GM19025 (cell line): ENCODE measurements at regions not wholly inside any gene's neighbourhood (a gene's known extent, or its start where the extent isn't known, plus 50 kb on each side); places are given as distances from the start of the nearest gene placed in this dataset.

ENCODE experiments used
- ATAC-seq: cut with Tn5 transposase; IDR thresholded peaks from one replicate; pipeline ENCODE4 v1.9.1; 2021; ENCODE audit warnings: mild to moderate bottlenecking, low read depth, moderate library complexity; ENCODE audit not compliant: unreplicated experiment

DNA sequence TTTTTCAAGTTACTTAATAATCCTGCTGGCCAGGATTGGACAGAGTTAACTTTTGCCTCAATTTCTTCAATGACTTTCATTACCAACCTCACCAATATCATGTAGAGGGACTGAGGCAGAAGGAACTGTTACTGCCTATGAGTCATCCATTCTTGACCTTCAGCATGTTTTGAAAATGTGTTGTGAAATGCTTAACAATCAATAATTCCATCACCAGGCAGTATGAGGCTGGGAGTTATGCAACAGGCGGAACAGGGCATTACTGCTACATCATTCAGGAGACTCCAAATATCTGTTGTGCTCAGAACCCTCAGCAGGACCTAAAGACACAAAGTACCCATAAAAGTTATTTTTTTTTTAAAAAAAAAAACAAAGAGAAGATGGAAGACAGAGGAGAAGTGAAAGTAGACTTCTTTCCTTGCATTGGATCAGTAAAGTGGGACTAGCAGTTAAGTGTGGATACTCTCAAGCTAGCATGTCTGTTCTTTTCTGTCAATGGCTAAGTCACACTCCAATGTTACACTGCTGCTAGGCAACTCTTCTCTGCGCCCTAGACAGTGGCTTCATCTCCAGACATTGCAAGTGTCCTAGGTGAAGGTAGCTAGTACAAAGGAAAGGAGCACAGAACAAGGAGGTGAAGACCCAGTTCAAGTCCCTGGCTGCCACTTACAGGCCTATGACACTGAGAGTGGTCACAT, 184.9 kb upstream of the LPP start:
- no peak for ATAC-seq

DNA sequence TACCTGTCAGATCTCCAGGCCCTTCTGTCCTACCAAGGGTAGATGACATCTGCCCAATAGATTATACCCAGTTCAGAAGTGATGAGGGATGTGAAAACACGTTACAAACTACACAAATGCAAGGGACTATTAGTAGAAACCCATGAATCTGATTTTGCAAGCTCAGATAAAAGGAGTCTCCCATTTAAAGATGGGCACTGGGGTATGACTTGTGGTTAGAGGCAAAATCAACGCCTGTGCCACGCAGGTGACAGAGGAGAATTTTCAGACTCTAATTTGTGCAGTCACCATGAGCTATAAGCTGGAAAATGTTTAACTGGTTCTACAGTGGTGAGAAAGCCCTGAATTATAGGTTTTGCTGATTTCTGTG, 184.4 kb upstream of the LPP start:
- no peak for ATAC-seq

DNA sequence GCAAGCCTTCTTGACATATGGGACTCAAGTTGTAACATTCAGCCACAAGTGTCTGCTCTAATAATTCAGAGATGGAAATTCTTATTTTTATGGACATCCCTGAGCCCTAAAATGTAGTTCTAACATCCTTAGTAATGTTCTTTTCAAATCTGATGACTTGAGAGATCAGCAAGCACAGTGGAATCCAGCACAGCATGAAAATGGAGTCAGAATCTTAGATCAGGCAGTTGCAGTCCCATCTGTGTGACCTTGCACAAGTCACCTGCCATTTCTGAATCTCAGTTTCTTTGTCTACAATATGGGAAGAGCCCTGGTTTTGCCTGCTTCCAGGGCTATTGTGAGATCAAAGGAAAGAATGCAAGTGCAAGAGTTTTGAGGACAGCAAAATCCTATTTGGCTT, 183.9 kb upstream of the LPP start:
- no peak for ATAC-seq

DNA sequence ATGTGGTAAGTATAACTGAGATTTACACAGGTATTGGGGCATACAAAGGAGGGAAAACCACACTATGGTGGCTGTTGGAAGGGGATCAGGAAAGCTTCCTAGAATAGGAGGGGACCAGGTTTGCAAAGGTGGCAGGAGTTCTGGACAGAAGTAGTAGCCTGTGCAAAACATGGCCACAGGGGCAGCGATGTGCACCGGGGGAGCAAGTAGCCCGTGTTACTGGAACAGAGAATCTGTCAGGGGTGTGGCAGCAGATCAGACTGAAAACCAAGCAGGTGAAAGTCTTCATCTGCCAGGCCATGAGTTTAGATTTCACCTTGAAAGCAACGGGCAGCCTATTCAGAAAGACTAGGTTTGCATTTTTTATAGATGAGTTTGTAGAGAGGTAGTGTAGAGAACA, 182.3 kb upstream of the LPP start:
- no peak for ATAC-seq

GRCh38 chr3:187972454-187972853, 181.5 kb upstream of the LPP start:
- no peak for ATAC-seq

- no peak for ATAC-seq
These were observed 179.7 kb upstream of the LPP start for GRCh38 chr3:187973977-187974870.

DNA sequence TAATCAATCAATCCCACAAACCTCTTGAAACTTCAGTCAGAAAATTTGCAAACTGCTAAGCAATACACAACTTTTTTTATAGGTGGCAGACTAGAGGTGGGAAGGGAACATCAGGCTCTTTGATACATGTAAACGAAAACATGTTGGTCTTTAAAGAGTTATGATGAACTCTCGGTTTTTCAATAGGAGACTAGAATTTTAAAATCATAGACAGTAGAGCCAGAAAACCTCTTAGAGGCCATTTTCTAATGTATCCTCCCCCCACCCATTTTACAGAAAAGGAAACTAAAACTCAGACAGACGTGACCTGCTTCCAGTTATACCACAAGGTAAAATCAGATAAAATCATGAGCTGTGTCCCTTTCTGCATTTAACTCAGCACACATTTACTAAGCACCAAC, 179.1 kb upstream of the LPP start:
- ATAC-seq, result no peak

GRCh38 chr3:187975561-187976364, 178.2 kb upstream of the LPP start:
- no peak for ATAC-seq

DNA sequence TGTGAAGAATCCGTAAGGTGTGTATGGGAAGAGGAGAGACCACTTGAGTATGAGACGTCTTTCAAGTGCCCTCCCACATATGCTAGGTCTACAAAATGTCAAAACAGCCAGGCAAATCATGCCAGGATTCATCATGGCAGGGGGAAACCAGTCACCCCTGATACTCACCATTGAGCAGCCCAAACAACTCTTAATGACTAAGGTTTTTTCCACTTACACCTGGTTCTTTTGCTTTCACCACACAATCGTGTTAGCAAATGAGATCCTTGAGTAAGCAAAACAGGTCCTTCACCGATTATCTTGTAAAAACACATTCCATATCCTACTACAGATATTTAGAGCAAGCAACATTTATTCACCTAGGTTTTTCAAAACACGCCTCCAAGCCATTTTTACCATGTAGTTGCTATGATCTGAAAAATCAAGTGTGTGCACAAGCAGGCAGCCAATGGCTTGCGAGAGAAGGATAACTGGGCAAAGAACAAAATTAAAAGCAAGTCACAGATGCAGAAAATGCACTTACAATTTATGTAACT, 177.5 kb upstream of the LPP start:
- ATAC-seq, result no peak

DNA sequence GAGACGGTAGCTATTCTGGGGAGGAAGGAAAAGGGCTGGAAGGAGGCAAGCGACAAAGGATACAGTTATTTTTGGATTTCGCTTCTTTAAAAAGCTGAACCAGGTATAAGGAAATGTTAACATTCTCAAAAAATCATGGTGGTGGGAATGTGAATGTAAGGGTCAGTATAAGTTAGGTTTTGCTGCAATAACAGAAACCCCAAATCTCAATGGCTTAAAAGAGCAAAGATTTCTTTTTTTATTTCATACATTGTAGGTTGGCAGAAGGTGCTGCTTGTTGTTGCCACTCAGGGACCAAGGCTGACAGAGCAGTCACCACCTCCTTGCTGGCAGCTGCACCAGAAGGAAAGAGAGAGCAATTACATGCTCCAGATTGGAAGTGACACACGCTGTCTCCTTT, 176.3 kb upstream of the LPP start:
- no peak for ATAC-seq

GRCh38 chr3:187978433-187979011, 175.4 kb upstream of the LPP start:
- ATAC-seq, result no peak

DNA sequence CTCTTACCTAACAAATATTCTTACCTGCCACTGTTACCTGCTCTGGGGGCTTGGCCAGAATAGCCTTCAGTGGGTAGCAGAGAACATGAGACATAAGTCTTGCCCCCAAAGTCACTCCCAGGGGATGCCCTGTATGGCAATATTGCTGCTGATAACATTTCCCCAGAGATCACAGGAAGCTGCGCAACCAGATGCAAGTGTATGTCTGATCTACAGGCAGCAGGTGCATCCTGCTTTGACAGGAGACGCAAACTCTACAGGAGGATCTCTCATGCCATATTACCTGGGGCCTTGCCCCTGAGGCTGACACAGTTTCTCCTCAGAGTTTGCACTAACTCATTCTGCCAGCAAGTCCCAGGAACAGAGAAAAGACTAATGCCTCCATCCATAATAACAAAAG, 174.4 kb upstream of the LPP start:
- ATAC-seq, result no peak

GRCh38 chr3:187980861-187981260, 173.1 kb upstream of the LPP start:
- ATAC-seq, result no peak

GRCh38 chr3:187982142-187982541, 171.8 kb upstream of the LPP start:
- ATAC-seq, result no peak

- ATAC-seq, result no peak
These were observed 170.4 kb upstream of the LPP start for GRCh38 chr3:187983484-187984124.

DNA sequence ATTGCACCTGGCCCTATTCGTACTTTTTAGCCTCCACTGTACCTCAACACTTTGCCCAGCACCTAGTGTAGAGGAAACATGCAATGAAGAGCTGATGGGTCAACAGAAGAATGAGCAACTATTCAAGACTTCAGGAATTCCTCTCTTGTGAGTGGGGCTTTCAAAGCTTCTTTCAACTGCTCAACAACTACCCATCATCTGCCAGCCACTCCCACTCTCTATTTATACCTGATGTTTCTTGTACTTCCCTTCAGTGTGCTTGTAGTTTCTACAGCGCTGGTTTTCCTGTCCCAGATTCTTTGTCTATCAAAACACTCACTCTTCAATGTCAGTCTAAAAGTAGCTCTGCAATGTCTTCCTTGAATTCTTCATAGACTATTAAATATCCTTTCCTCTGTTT, 168.3 kb upstream of the LPP start:
- no peak for ATAC-seq

DNA sequence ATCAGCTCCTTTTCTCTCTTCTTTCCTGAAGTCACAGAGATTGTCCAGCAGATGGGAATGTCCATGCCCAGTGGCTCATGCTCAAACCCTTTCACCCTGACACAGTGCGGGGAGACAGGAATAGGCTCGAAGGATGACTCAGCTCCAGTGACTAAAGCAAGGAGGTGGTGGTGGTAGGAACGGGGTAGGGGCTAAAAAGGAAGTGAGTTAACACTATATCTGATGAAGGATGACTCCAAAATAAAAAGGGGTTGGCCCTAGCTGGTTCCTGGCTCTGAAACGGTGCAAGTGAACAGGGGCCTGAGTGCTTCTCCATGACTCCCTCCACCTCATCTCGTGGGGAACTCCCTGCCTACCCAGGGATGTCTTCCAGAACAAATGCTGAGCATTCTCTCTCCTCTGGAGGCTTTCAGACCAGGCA, 167.4 kb upstream of the LPP start:
- ATAC-seq, result no peak

GRCh38 chr3:187987187-187987586, 166.8 kb upstream of the LPP start:
- ATAC-seq, result no peak

DNA sequence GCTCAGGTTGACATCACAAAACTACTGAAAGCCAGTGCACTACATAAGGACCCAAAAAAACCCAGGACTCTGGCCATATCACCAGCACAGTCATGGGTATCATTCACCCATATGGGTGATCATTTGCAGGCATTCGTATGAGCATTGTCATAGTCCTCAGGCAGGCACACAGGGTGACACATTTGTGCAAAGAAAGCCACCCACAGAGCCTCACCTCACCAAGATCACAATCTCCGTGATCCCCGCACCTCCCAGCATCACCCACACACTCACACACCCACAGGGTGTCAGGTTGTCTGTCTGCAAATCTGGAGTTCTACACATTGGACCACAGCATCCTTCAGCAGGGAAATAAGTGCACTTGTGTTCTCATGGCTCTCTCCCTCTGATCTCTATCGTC, 166.0 kb upstream of the LPP start:
- ATAC-seq, result no peak

DNA sequence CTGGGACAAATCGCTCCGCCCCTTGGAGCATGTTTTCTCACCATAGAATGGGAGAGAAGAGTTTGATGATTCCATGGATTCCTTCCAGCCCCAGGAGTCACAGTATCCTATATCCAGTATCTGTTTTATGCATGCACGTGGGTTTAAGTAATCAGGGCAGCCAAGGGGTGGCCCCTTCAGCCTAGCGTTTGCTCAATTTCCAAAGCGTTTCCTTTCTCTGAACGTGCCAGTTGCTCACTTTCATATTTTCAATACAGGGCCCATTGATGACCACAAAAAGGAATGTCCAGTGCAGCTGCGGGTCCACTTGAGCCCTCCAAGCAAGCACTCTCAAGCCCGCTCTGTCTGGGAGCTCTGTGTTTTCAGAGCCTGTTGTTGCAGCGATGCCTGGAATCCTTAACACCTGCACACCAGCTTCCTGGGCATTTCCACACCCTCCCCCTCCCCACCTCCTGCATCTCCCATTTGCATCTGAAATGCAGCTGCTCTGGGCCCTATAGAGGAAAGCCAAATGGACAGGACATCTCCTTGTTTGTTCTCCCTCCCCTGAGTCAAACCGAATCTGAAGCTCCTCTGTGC, 164.3 kb upstream of the LPP start:
- ATAC-seq, result no peak
